ENCODE measurements at regions not wholly inside any gene's neighbourhood (a gene's known extent, or its start where the extent isn't known, plus 50 kb on each side); places are given as distances from the start of the nearest gene placed in this dataset.

DNA sequence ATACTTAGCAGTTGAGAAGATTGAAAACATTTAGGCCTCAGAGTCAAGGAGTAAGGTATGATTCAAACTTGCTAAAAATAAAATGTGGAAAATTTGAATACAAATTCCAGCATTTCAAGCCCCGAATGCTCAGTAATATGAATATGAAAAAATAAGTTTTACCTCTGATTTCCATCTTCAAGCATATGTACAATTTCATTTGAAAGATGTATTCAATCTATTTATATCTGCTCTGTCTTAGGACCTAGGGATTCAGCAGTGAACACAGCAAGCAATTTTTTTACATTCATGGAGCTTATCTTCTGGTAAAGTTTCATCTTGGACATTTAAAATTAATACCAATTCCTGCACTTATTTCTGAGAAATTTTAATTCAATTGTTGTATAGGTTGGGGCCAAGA is 262.7 kb upstream of the FOXQ1 start:
- ChIA-PET CTCF (no interaction called here), POLR2A (no interaction called here)
- 3% methylated on average over 1 of the region's 1 CpG for WGBS (ENCODE audit: low lambda C conversion rate)
- Histone ChIP-seq H4K20me1 (ENCODE audit: insufficient read depth) (no peaks in the 10 kb centered on the region), H2AFZ (ENCODE audit: low read depth) (no peak overlapping the region), H3K27ac (ENCODE audit: low read depth in 2 of 2, low read length in 1 of 2) (no peak overlapping the region), H3K36me3 (replicated peaks in 1 of 2; ENCODE audit: control insufficient read depth in 1 of 2, insufficient read depth in 2 of 2, low read length in 1 of 2) (no peaks in the 10 kb centered on the region), H3F3A (replicated peaks; ENCODE audit: insufficient read depth) (no peaks in the 10 kb centered on the region), H3K9me3 (no peaks in the 10 kb centered on the region), H3K9ac (no peak overlapping the region), H3K4me2 (no peak overlapping the region), H3K9me2 (no peaks in the 10 kb centered on the region), H3K4me1 (ENCODE audit: control insufficient read depth in 1 of 2, insufficient read depth in 2 of 2, low read depth in 1 of 2, low read length in 1 of 2) (no peaks in the 10 kb centered on the region), H3K79me2 (ENCODE audit: insufficient read depth) (no peaks in the 10 kb centered on the region), H3K27me3 (ENCODE audit: insufficient read depth) (peaks cover 10% of the 10 kb centered on the region), H3K4me3 (ENCODE audit: low read depth in 2 of 2, low read length in 1 of 2) (no peak overlapping the region)
- TF ChIP-seq ELF1 (IDR thresholded peaks at IDR 0.05) (no peak), IRF3 (IDR thresholded peaks at IDR 0.05; ENCODE audit: low read depth, low read length) (no peak), SMC3 (IDR thresholded peaks at IDR 0.05; ENCODE audit: low read depth, low read length) (no peak), USF2 (IDR thresholded peaks at IDR 0.05; ENCODE audit: borderline replicate concordance, low read depth, low read length) (no peak)
- DNase-seq, result no peak

DNA sequence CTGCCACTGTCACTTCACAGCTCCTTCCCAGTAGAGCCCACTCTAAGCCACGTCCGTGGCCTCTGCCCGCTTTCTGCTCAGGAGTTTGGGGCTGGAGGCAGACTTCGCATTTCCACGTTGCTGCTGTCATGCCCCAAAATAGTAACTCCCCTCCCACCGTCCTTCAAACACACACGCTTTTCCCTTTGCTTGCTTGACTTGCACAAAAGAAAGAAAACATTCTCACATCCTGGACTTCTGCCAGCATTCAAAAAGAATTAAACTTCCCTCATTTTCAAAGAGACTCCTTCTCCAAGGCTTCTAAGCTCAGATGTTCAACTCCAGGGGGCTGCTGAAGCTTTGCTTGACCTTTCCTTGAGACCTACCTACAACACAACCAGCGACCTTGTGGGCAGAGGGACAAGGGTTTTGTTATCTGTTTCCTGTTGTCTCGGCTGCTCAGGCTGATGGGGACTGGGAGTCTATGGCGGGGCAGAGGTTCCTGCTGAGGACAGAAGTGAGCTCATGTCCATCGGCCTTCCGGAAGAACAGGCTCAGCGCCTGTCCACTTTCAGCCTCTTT is 263.8 kb upstream of the FOXQ1 start:
- WGBS (ENCODE audit: low lambda C conversion rate), result 16% methylated on average over 10 of the region's 13 CpGs
- ChIA-PET POLR2A (no interaction called here), CTCF (interaction anchor here (0.6 kb wide), 1 partner anchor 412 kb away, joined by 3 read pairs; no protein-coding TSS in a partner anchor)
- Histone ChIP-seq H2AFZ (ENCODE audit: low read depth) (no peak overlapping the region), H3K9me3 (no peaks in the 10 kb centered on the region), H3K4me1 (ENCODE audit: control insufficient read depth in 1 of 2, insufficient read depth in 2 of 2, low read depth in 1 of 2, low read length in 1 of 2) (no peaks in the 10 kb centered on the region), H3K4me3 (ENCODE audit: low read depth in 2 of 2, low read length in 1 of 2) (no peak overlapping the region), H3K79me2 (ENCODE audit: insufficient read depth) (no peaks in the 10 kb centered on the region), H3K9me2 (no peaks in the 10 kb centered on the region), H3F3A (replicated peaks; ENCODE audit: insufficient read depth) (no peaks in the 10 kb centered on the region), H4K20me1 (ENCODE audit: insufficient read depth) (no peaks in the 10 kb centered on the region), H3K9ac (no peak overlapping the region), H3K4me2 (no peak overlapping the region), H3K27me3 (ENCODE audit: insufficient read depth) (peaks cover 16% of the 10 kb centered on the region), H3K27ac (ENCODE audit: low read depth in 2 of 2, low read length in 1 of 2) (no peak overlapping the region), H3K36me3 (replicated peaks in 1 of 2; ENCODE audit: control insufficient read depth in 1 of 2, insufficient read depth in 2 of 2, low read length in 1 of 2) (no peaks in the 10 kb centered on the region)
- no peak for TF ChIP-seq EP300 (IDR thresholded peaks at IDR 0.05; ENCODE audit: borderline replicate concordance in 1 of 2, low read depth in 1 of 2, low read length in 1 of 2)
- TF ChIP-seq POLR2AphosphoS5 (IDR thresholded peaks at IDR 0.05; ENCODE audit: low read depth, low read length), result no peak
- TF ChIP-seq NRF1 (IDR thresholded peaks at IDR 0.05; ENCODE audit: low read depth, low read length), result no peak
- TF ChIP-seq SIN3A (IDR thresholded peaks at IDR 0.05; ENCODE audit: borderline replicate concordance, low read depth, low read length), result no peak
- no peak for TF ChIP-seq RXRA (IDR thresholded peaks at IDR 0.05; ENCODE audit: borderline replicate concordance, low read depth)
- TF ChIP-seq TAF1 (IDR thresholded peaks at IDR 0.05; ENCODE audit: borderline replicate concordance, low read depth, low read length), result no peak
- no peak for TF ChIP-seq CHD2 (IDR thresholded peaks at IDR 0.05; ENCODE audit: low read length, partially characterized antibody)
- no peak for TF ChIP-seq MAX (IDR thresholded peaks at IDR 0.05; ENCODE audit: low read depth)
- TF ChIP-seq FOXM1 (IDR thresholded peaks at IDR 0.05; ENCODE audit: low read depth), result no peak
- no peak for TF ChIP-seq NFIC (IDR thresholded peaks at IDR 0.05; ENCODE audit: borderline replicate concordance)
- no peak for TF ChIP-seq ELF1 (IDR thresholded peaks at IDR 0.05)
- TF ChIP-seq CTCF (IDR thresholded peaks at IDR 0.05), result no peak
- TF ChIP-seq, protein P1, sequence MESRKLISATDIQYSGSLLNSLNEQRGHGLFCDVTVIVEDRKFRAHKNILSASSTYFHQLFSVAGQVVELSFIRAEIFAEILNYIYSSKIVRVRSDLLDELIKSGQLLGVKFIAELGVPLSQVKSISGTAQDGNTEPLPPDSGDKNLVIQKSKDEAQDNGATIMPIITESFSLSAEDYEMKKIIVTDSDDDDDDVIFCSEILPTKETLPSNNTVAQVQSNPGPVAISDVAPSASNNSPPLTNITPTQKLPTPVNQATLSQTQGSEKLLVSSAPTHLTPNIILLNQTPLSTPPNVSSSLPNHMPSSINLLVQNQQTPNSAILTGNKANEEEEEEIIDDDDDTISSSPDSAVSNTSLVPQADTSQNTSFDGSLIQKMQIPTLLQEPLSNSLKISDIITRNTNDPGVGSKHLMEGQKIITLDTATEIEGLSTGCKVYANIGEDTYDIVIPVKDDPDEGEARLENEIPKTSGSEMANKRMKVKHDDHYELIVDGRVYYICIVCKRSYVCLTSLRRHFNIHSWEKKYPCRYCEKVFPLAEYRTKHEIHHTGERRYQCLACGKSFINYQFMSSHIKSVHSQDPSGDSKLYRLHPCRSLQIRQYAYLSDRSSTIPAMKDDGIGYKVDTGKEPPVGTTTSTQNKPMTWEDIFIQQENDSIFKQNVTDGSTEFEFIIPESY (IDR thresholded peaks at IDR 0.05; ENCODE audit: borderline replicate concordance, low read depth), result no peak
- no peak for TF ChIP-seq SMC3 (IDR thresholded peaks at IDR 0.05; ENCODE audit: low read depth, low read length)
- TF ChIP-seq RCOR1 (IDR thresholded peaks at IDR 0.05; ENCODE audit: low read length), result no peak
- TF ChIP-seq TCF12 (IDR thresholded peaks at IDR 0.05), result no peak
- TF ChIP-seq IRF3 (IDR thresholded peaks at IDR 0.05; ENCODE audit: low read depth, low read length), result no peak
- DNase-seq, result no peak

All from SK-N-SH (cell line).